ENCODE measurements at regions not wholly inside any gene's neighbourhood (a gene's known extent, or its start where the extent isn't known, plus 50 kb on each side); places are given as distances from the start of the nearest gene placed in this dataset.

GRCh38 chr6:19032591-19033295, 645.6 kb downstream of the RNF144B start:
- Histone ChIP-seq H3K27me3 (no peaks in the 10 kb centered on the region), H3K27ac (no peak overlapping the region)
- no peak for TF ChIP-seq CTCF (IDR thresholded peaks at IDR 0.05)

GRCh38 chr6:19033683-19034082, 646.5 kb downstream of the RNF144B start:
- Histone ChIP-seq H3K27ac (no peak overlapping the region), H3K4me3 (ENCODE audit: low read depth in 1 of 2, low read length in 1 of 2) (no peak overlapping the region), H3K36me3 (no peaks in the 10 kb centered on the region), H3K9me3 (no peaks in the 10 kb centered on the region), H3K4me1 (ENCODE audit: control insufficient read depth in 1 of 2, insufficient read depth in 1 of 2, low read depth in 1 of 2, low read length in 1 of 2) (no peaks in the 10 kb centered on the region), H3K27me3 (no peaks in the 10 kb centered on the region)
- TF ChIP-seq CTCF (IDR thresholded peaks at IDR 0.05), result no peak

More at GRCh38 chr6:19032591-19033295, 645.6 kb downstream of the RNF144B start:
- H3K4me3 ChIP-seq (ENCODE audit: low read depth in 1 of 2, low read length in 1 of 2), result no peak overlapping the region
- no peaks in the 10 kb centered on the region for H3K36me3 ChIP-seq
- H3K9me3 ChIP-seq, result no peaks in the 10 kb centered on the region
- no peaks in the 10 kb centered on the region for H3K4me1 ChIP-seq (ENCODE audit: control insufficient read depth in 1 of 2, insufficient read depth in 1 of 2, low read depth in 1 of 2, low read length in 1 of 2)

DNA sequence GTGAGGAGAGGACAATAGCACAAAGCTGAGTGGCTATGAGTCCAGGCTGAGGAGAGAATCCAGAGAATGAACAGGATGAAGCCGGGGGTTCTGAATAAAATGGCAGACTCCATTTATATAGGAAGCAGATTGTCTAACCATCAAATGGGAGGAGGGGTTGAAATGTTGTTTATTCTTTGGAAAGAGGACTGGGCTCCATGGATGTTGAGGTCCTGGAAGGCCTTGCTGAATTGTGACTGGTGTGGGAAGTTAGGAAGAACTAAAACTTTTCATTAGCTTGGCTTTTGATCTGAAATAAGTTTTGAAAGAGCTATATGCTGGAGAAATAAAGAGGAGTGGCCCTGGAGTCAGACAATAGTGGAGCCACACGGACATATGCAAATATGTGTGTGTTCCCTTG, 647.8 kb downstream of the RNF144B start:
- no peaks in the 10 kb centered on the region for H3K9me3 ChIP-seq
- no peaks in the 10 kb centered on the region for H3K27me3 ChIP-seq
- H3K36me3 ChIP-seq, result no peaks in the 10 kb centered on the region
- no peak overlapping the region for H3K27ac ChIP-seq
- no peaks in the 10 kb centered on the region for H3K4me1 ChIP-seq (ENCODE audit: control insufficient read depth in 1 of 2, insufficient read depth in 1 of 2, low read depth in 1 of 2, low read length in 1 of 2)
- no peak overlapping the region for H3K4me3 ChIP-seq (ENCODE audit: low read depth in 1 of 2, low read length in 1 of 2)
- TF ChIP-seq CTCF (IDR thresholded peaks at IDR 0.05), result no peak

GRCh38 chr6:19035461-19036195, 648.5 kb downstream of the RNF144B start:
- Histone ChIP-seq H3K9me3 (no peaks in the 10 kb centered on the region), H3K4me1 (ENCODE audit: control insufficient read depth in 1 of 2, insufficient read depth in 1 of 2, low read depth in 1 of 2, low read length in 1 of 2) (no peaks in the 10 kb centered on the region), H3K4me3 (ENCODE audit: low read depth in 1 of 2, low read length in 1 of 2) (no peak overlapping the region), H3K27me3 (no peaks in the 10 kb centered on the region), H3K27ac (no peak overlapping the region), H3K36me3 (no peaks in the 10 kb centered on the region)
- TF ChIP-seq CTCF (IDR thresholded peaks at IDR 0.05), result no peak

- no peaks in the 10 kb centered on the region for H3K36me3 ChIP-seq
- no peak overlapping the region for H3K27ac ChIP-seq
- H3K4me1 ChIP-seq (ENCODE audit: control insufficient read depth in 1 of 2, insufficient read depth in 1 of 2, low read depth in 1 of 2, low read length in 1 of 2), result no peaks in the 10 kb centered on the region
- no peaks in the 10 kb centered on the region for H3K27me3 ChIP-seq
- H3K4me3 ChIP-seq (ENCODE audit: low read depth in 1 of 2, low read length in 1 of 2), result no peak overlapping the region
- TF ChIP-seq CTCF (IDR thresholded peaks at IDR 0.05), result no peak
- H3K9me3 ChIP-seq, result no peaks in the 10 kb centered on the region
These were observed 649.0 kb downstream of the RNF144B start for GRCh38 chr6:19036196-19036555.
